ENCODE measurements at regions not wholly inside any gene's neighbourhood (a gene's known extent, or its start where the extent isn't known, plus 50 kb on each side); places are given as distances from the start of the nearest gene placed in this dataset.

GRCh38 chr2:226405465-226405864 is 394.2 kb downstream of the IRS1 start:
- DNase-seq (no peak), ATAC-seq (no peak)
- Mint-ChIP-seq H3K27me3 (peaks cover 18% of the 10 kb centered on the region), H3K27ac (no peak overlapping the region), H3K4me3 (no peak overlapping the region), H3K9me3 (no peaks in the 10 kb centered on the region), H3K36me3 (ENCODE audit: low read depth) (no peaks in the 10 kb centered on the region), H3K4me1 (peaks cover 2% of the 10 kb centered on the region)

GRCh38 chr2:226403369-226403768 is 396.3 kb downstream of the IRS1 start:
- DNase-seq (no peak), ATAC-seq (no peak)
- no peaks in the 10 kb centered on the region for H3K36me3 Mint-ChIP-seq (ENCODE audit: low read depth)
- H3K27me3 Mint-ChIP-seq, result peaks cover 15% of the 10 kb centered on the region
- H3K4me3 Mint-ChIP-seq, result no peak overlapping the region
- H3K27ac Mint-ChIP-seq, result no peak overlapping the region
- peaks cover 2% of the 10 kb centered on the region for H3K4me1 Mint-ChIP-seq
- no peaks in the 10 kb centered on the region for H3K9me3 Mint-ChIP-seq

- Mint-ChIP-seq H3K4me1 (no peaks in the 10 kb centered on the region), H3K27ac (no peak overlapping the region), H3K9me3 (no peaks in the 10 kb centered on the region), H3K27me3 (peaks cover 6% of the 10 kb centered on the region), H3K4me3 (no peak overlapping the region), H3K36me3 (ENCODE audit: low read depth) (no peaks in the 10 kb centered on the region)
- DNase-seq, result no peak
- ATAC-seq, result no peak
Observed at GRCh38 chr2:226399006-226399405, 400.6 kb downstream of the IRS1 start.

GRCh38 chr2:226398580-226398979 is 401.0 kb downstream of the IRS1 start:
- DNase-seq, result no peak
- no peaks in the 10 kb centered on the region for H3K36me3 Mint-ChIP-seq (ENCODE audit: low read depth)
- H3K4me1 Mint-ChIP-seq, result no peaks in the 10 kb centered on the region
- peaks cover 6% of the 10 kb centered on the region for H3K27me3 Mint-ChIP-seq
- no peaks in the 10 kb centered on the region for H3K9me3 Mint-ChIP-seq
- no peak for ATAC-seq
- no peak overlapping the region for H3K4me3 Mint-ChIP-seq
- H3K27ac Mint-ChIP-seq, result no peak overlapping the region

- DNase-seq, result no peak
- no peaks in the 10 kb centered on the region for H3K9me3 Mint-ChIP-seq
- ATAC-seq, result no peak
- no peak overlapping the region for H3K4me3 Mint-ChIP-seq
- no peaks in the 10 kb centered on the region for H3K36me3 Mint-ChIP-seq (ENCODE audit: low read depth)
- peaks cover 10% of the 10 kb centered on the region for H3K27me3 Mint-ChIP-seq
- no peak overlapping the region for H3K27ac Mint-ChIP-seq
- H3K4me1 Mint-ChIP-seq, result no peaks in the 10 kb centered on the region
Observed at GRCh38 chr2:226396541-226396940, 403.1 kb downstream of the IRS1 start.

GRCh38 chr2:226387499-226387942 is 412.1 kb downstream of the IRS1 start:
- no peak for DNase-seq
- no peaks in the 10 kb centered on the region for H3K9me3 Mint-ChIP-seq
- no peaks in the 10 kb centered on the region for H3K4me1 Mint-ChIP-seq
- no peaks in the 10 kb centered on the region for H3K36me3 Mint-ChIP-seq (ENCODE audit: low read depth)
- no peak overlapping the region for H3K4me3 Mint-ChIP-seq
- ATAC-seq, result no peak
- peaks cover 5% of the 10 kb centered on the region for H3K27me3 Mint-ChIP-seq
- H3K27ac Mint-ChIP-seq, result no peak overlapping the region

GRCh38 chr2:226383461-226383860 is 416.2 kb downstream of the IRS1 start:
- no peak overlapping the region for H3K4me3 Mint-ChIP-seq
- no peaks in the 10 kb centered on the region for H3K4me1 Mint-ChIP-seq
- H3K9me3 Mint-ChIP-seq, result no peaks in the 10 kb centered on the region
- DNase-seq, result no peak
- H3K27ac Mint-ChIP-seq, result no peak overlapping the region
- no peak for ATAC-seq
- H3K36me3 Mint-ChIP-seq (ENCODE audit: low read depth), result no peaks in the 10 kb centered on the region
- peaks cover 12% of the 10 kb centered on the region for H3K27me3 Mint-ChIP-seq

- Mint-ChIP-seq H3K27ac (no peak overlapping the region), H3K9me3 (no peaks in the 10 kb centered on the region), H3K36me3 (ENCODE audit: low read depth) (no peaks in the 10 kb centered on the region), H3K4me1 (no peaks in the 10 kb centered on the region), H3K4me3 (no peak overlapping the region), H3K27me3 (peaks cover 15% of the 10 kb centered on the region)
- DNase-seq (no peak), ATAC-seq (no peak)
Observed at GRCh38 chr2:226380679-226381078, 418.9 kb downstream of the IRS1 start.

- ATAC-seq, result no peak
- Mint-ChIP-seq H3K4me3 (no peak overlapping the region), H3K9me3 (no peaks in the 10 kb centered on the region), H3K27me3 (peaks cover 15% of the 10 kb centered on the region), H3K36me3 (ENCODE audit: low read depth) (no peaks in the 10 kb centered on the region), H3K27ac (no peak overlapping the region), H3K4me1 (no peaks in the 10 kb centered on the region)
- no peak for DNase-seq
Observed at GRCh38 chr2:226378753-226379705, 420.6 kb downstream of the IRS1 start.

GRCh38 chr2:226376516-226377180 is 423.0 kb downstream of the IRS1 start:
- DNase-seq (no peak), ATAC-seq (no peak)
- Mint-ChIP-seq H3K9me3 (no peaks in the 10 kb centered on the region), H3K36me3 (ENCODE audit: low read depth) (no peaks in the 10 kb centered on the region), H3K27ac (no peak overlapping the region), H3K4me1 (no peaks in the 10 kb centered on the region), H3K27me3 (peaks cover 15% of the 10 kb centered on the region), H3K4me3 (no peak overlapping the region)

GRCh38 chr2:226366920-226367319 is 432.7 kb downstream of the IRS1 start:
- no peak overlapping the region for H3K27ac Mint-ChIP-seq
- DNase-seq (no peak), ATAC-seq (no peak)
- H3K27me3 Mint-ChIP-seq, result peaks cover 5% of the 10 kb centered on the region
- H3K9me3 Mint-ChIP-seq, result peaks cover 4% of the 10 kb centered on the region
- H3K36me3 Mint-ChIP-seq (ENCODE audit: low read depth), result no peaks in the 10 kb centered on the region
- H3K4me3 Mint-ChIP-seq, result no peak overlapping the region
- H3K4me1 Mint-ChIP-seq, result no peaks in the 10 kb centered on the region

GRCh38 chr2:226364217-226364616 is 435.4 kb downstream of the IRS1 start:
- ATAC-seq (no peak), DNase-seq (no peak)
- peaks cover 4% of the 10 kb centered on the region for H3K9me3 Mint-ChIP-seq
- H3K4me1 Mint-ChIP-seq, result no peaks in the 10 kb centered on the region
- H3K27me3 Mint-ChIP-seq, result peaks cover 13% of the 10 kb centered on the region
- no peaks in the 10 kb centered on the region for H3K36me3 Mint-ChIP-seq (ENCODE audit: low read depth)
- no peak overlapping the region for H3K4me3 Mint-ChIP-seq
- H3K27ac Mint-ChIP-seq, result no peak overlapping the region

GRCh38 chr2:226362980-226363379 is 436.6 kb downstream of the IRS1 start:
- H3K4me3 Mint-ChIP-seq, result no peak overlapping the region
- H3K27me3 Mint-ChIP-seq, result peaks cover 9% of the 10 kb centered on the region
- H3K36me3 Mint-ChIP-seq (ENCODE audit: low read depth), result no peaks in the 10 kb centered on the region
- no peak for ATAC-seq
- no peaks in the 10 kb centered on the region for H3K4me1 Mint-ChIP-seq
- DNase-seq, result no peak
- H3K9me3 Mint-ChIP-seq, result peaks cover 4% of the 10 kb centered on the region
- H3K27ac Mint-ChIP-seq, result no peak overlapping the region

- no peak overlapping the region for H3K4me3 Mint-ChIP-seq
- H3K27me3 Mint-ChIP-seq, result peaks cover 16% of the 10 kb centered on the region
- H3K9me3 Mint-ChIP-seq, result peaks cover 4% of the 10 kb centered on the region
- no peaks in the 10 kb centered on the region for H3K36me3 Mint-ChIP-seq (ENCODE audit: low read depth)
- DNase-seq, result no peak
- H3K4me1 Mint-ChIP-seq, result no peaks in the 10 kb centered on the region
- no peak overlapping the region for H3K27ac Mint-ChIP-seq
- ATAC-seq, result no peak
Observed at GRCh38 chr2:226360658-226361057, 439.0 kb downstream of the IRS1 start.

GRCh38 chr2:226358688-226359087 is 440.9 kb downstream of the IRS1 start:
- Mint-ChIP-seq H3K27me3 (peaks cover 19% of the 10 kb centered on the region), H3K4me3 (no peak overlapping the region), H3K27ac (no peak overlapping the region), H3K9me3 (peaks cover 4% of the 10 kb centered on the region), H3K36me3 (ENCODE audit: low read depth) (no peaks in the 10 kb centered on the region), H3K4me1 (no peaks in the 10 kb centered on the region)
- DNase-seq (no peak), ATAC-seq (no peak)

Data from activated naive CD8-positive, alpha-beta T cell treated with anti-CD3 and anti-CD28 coated beads, Interleukin-2, amount 50 U/mL, for 24 hours (primary cell).